Mesothelial cell of epicardium (in vitro differentiated cells): ENCODE measurements at regions not wholly inside any gene's neighbourhood (a gene's known extent, or its start where the extent isn't known, plus 50 kb on each side); places are given as distances from the start of the nearest gene placed in this dataset.

Experiments
- DNase-seq, 2 experiments: peaks; one replicate each; pipeline ENCODE4 v3.0.0; 2021; ENCODE audit warnings: low spot score in 2 of 2; ENCODE audit not compliant: unreplicated experiment in 2 of 2
- H3K27ac Mint-ChIP-seq: 2 replicates; pipeline ENCODE4 v1.8.0; 2021; ENCODE audit warnings: mixed read lengths
- H3K27me3 Mint-ChIP-seq: 2 replicates; pipeline ENCODE4 v1.8.0; 2021; ENCODE audit warnings: low read depth, mixed read lengths
- H3K36me3 Mint-ChIP-seq: 2 replicates; pipeline ENCODE4 v1.8.0; 2021; ENCODE audit warnings: mixed read lengths
- H3K4me1 Mint-ChIP-seq: 2 replicates; pipeline ENCODE4 v1.8.0; 2021; ENCODE audit warnings: mixed read lengths
- H3K4me3 Mint-ChIP-seq: 2 replicates; pipeline ENCODE4 v1.8.0; 2021; ENCODE audit warnings: mild to moderate bottlenecking, moderate library complexity, mixed read lengths
- H3K9me3 Mint-ChIP-seq: 2 replicates; pipeline ENCODE4 v1.8.0; 2021; ENCODE audit warnings: mixed read lengths
- CTCF ChIP-seq: fragments of 200-600 bp; sonication (generic); IDR thresholded peaks from one replicate; pipeline ENCODE4 v1.5.0; 2021; ENCODE audit warnings: antibody characterized with exemption; ENCODE audit not compliant: unreplicated experiment

DNA sequence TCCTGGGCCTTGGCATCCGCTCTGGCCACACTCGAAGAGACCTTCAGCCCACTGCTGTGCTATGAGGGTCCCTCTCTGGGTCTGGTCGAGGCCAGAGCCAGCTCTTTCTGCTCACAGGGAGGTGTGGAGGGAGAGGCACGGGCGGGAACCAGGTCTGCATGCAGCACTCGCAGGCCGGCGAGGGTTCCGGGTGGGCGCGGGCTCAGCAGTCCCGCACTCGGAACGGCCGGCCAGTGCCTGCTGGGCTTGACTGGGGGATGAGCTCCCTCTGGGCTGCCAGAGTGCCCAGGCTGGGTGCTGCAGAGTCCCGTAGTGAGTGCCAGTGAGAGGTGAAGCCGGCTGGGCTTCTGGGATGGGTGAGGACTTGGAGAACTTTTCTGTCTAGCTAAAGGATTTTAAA lies 882.7 kb downstream of the XPNPEP1 start:
- Mint-ChIP-seq H3K9me3 (peaks cover 15% of the 10 kb centered on the region), H3K4me1 (no peaks in the 10 kb centered on the region)
- no peak for TF ChIP-seq CTCF

GRCh38 chr10:109037978-109038377 lies 885.3 kb downstream of the XPNPEP1 start:
- H3K4me3 Mint-ChIP-seq = no peak overlapping the region
- H3K36me3 Mint-ChIP-seq = no peaks in the 10 kb centered on the region
- DNase-seq = no peak
- no peaks in the 10 kb centered on the region for H3K27me3 Mint-ChIP-seq
- no peak for TF ChIP-seq CTCF
- H3K9me3 Mint-ChIP-seq = peaks cover 12% of the 10 kb centered on the region
- no peak overlapping the region for H3K27ac Mint-ChIP-seq
- no peaks in the 10 kb centered on the region for H3K4me1 Mint-ChIP-seq

More for the DNA sequence above, 882.7 kb downstream of the XPNPEP1 start:
- Mint-ChIP-seq H3K27ac (no peak overlapping the region), H3K27me3 (no peaks in the 10 kb centered on the region), H3K4me3 (no peak overlapping the region), H3K36me3 (no peaks in the 10 kb centered on the region)
- no peak for DNase-seq

- no peaks in the 10 kb centered on the region for H3K36me3 Mint-ChIP-seq
These were observed 892.6 kb downstream of the XPNPEP1 start for GRCh38 chr10:109030581-109031210.

GRCh38 chr10:109029870-109030269 lies 893.4 kb downstream of the XPNPEP1 start:
- H3K4me1 Mint-ChIP-seq = no peaks in the 10 kb centered on the region

More at GRCh38 chr10:109030581-109031210, 892.6 kb downstream of the XPNPEP1 start:
- Mint-ChIP-seq H3K4me3 (no peak overlapping the region), H3K4me1 (no peaks in the 10 kb centered on the region), H3K27ac (no peak overlapping the region), H3K27me3 (peaks cover 5% of the 10 kb centered on the region), H3K9me3 (no peaks in the 10 kb centered on the region)
- DNase-seq = no peak
- TF ChIP-seq CTCF = no peak

DNA sequence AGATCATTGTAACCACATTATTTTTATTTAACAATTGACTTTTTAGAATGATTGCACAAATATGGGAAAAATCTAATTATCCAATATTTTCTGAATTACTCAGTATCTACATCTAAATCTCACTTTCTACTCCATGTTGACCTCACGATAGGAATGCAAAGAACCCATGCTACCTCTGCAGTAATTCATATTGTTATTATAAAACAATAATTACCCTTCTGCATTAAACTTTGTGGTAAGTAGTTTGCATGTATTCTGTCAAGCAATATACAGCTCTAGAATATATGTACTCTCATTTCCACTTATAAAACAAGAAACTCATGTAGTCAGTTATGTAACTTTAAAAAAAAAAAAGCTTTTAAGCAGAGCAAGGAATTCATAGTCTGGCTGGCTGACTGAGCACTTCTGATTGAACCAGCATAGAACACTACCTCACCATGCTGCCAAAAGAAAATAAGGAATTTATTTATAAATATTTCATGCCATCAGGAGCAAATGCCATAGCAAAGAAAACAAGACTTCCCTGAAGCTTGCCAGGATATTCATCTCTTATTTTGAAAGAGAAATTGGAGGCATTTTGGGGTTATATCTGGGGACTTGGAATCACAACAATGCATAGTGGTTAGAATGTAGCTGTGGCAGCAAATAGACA lies 895.7 kb downstream of the XPNPEP1 start:
- H3K9me3 Mint-ChIP-seq = no peaks in the 10 kb centered on the region
- H3K4me3 Mint-ChIP-seq = no peak overlapping the region
- no peak for TF ChIP-seq CTCF
- no peaks in the 10 kb centered on the region for H3K4me1 Mint-ChIP-seq
- no peak overlapping the region for H3K27ac Mint-ChIP-seq
- no peaks in the 10 kb centered on the region for H3K36me3 Mint-ChIP-seq
- no peak for DNase-seq
- peaks cover 5% of the 10 kb centered on the region for H3K27me3 Mint-ChIP-seq

More at GRCh38 chr10:109029870-109030269, 893.4 kb downstream of the XPNPEP1 start:
- Mint-ChIP-seq H3K9me3 (no peaks in the 10 kb centered on the region), H3K27ac (no peak overlapping the region), H3K4me3 (no peak overlapping the region), H3K27me3 (peaks cover 5% of the 10 kb centered on the region), H3K36me3 (no peaks in the 10 kb centered on the region)
- TF ChIP-seq CTCF = no peak
- no peak for DNase-seq
